Smooth muscle cell (in vitro differentiated cells): ENCODE measurements at regions not wholly inside any gene's neighbourhood (a gene's known extent, or its start where the extent isn't known, plus 50 kb on each side); places are given as distances from the start of the nearest gene placed in this dataset.

ENCODE experiments used
- DNase-seq: peaks from one replicate; lab custom pipeline; 2025; ENCODE audit not compliant: unreplicated experiment; lab: John Stamatoyannopoulos, UW
- H2AFZ ChIP-seq: fragments of 200-600 bp; sonication (generic); 2 replicates; pipeline ENCODE4 v1.6.0; 2016; ENCODE audit warnings: antibody characterized with exemption, low read depth, mild to moderate bottlenecking
- H3F3A ChIP-seq: fragments of 200-600 bp; sonication (generic); 2 replicates; pipeline ENCODE4 v1.6.0; 2017; ENCODE audit warnings: antibody characterized with exemption, low read depth
- H3K27ac ChIP-seq: fragments of 200-600 bp; sonication (generic); 2 replicates; pipeline ENCODE4 v1.5.1; 2016; ENCODE audit warnings: low read depth, mild to moderate bottlenecking
- H3K27me3 ChIP-seq: fragments of 200-600 bp; sonication (generic); 2 replicates; pipeline ENCODE4 v1.6.1; 2016; ENCODE audit warnings: low read depth, mild to moderate bottlenecking
- H3K36me3 ChIP-seq: fragments of 200-600 bp; sonication (generic); 2 replicates; pipeline ENCODE4 v1.5.1; 2016; ENCODE audit warnings: low read depth
- H3K4me1 ChIP-seq: fragments of 200-600 bp; sonication (generic); 2 replicates; pipeline ENCODE4 v1.5.1; 2016; ENCODE audit warnings: low read depth
- H3K4me2 ChIP-seq: fragments of 200-600 bp; sonication (generic); 2 replicates; pipeline ENCODE4 v1.6.0; 2016; ENCODE audit warnings: mild to moderate bottlenecking
- H3K4me3 ChIP-seq: fragments of 200-600 bp; sonication (generic); 2 replicates; pipeline ENCODE4 v1.5.1; 2016; ENCODE audit warnings: mild to moderate bottlenecking
- H3K79me2 ChIP-seq: fragments of 200-600 bp; sonication (generic); 2 replicates; pipeline ENCODE4 v1.6.0; 2016; ENCODE audit warnings: low read depth, mild to moderate bottlenecking
- H3K9ac ChIP-seq: fragments of 200-600 bp; sonication (generic); 2 replicates; pipeline ENCODE4 v1.6.0; 2016; ENCODE audit warnings: low read depth
- H3K9me3 ChIP-seq: fragments of 200-600 bp; sonication (generic); replicated peaks from 2 replicates; pipeline ENCODE4 v1.5.1; 2016; ENCODE audit warnings: low read depth
- H4K20me1 ChIP-seq: fragments of 200-600 bp; sonication (generic); 2 replicates; pipeline ENCODE4 v1.6.0; 2016; ENCODE audit warnings: low read depth
- CTCF ChIP-seq: fragments of 200-600 bp; sonication (generic); IDR thresholded peaks from 2 replicates; pipeline ENCODE4 v1.5.1; 2017; ENCODE audit warnings: borderline replicate concordance, mild to moderate bottlenecking, antibody characterized with exemption; ENCODE audit not compliant: insufficient read depth, poor library complexity, severe bottlenecking
- whole genome bisulfite sequencing: methylation state at CpG from one replicate; pipeline ENCODE4 v1.1.7; 2016; ENCODE audit warnings: low lambda C conversion rate; 5-methylcytosine and 5-hydroxymethylcytosine counted together

DNA sequence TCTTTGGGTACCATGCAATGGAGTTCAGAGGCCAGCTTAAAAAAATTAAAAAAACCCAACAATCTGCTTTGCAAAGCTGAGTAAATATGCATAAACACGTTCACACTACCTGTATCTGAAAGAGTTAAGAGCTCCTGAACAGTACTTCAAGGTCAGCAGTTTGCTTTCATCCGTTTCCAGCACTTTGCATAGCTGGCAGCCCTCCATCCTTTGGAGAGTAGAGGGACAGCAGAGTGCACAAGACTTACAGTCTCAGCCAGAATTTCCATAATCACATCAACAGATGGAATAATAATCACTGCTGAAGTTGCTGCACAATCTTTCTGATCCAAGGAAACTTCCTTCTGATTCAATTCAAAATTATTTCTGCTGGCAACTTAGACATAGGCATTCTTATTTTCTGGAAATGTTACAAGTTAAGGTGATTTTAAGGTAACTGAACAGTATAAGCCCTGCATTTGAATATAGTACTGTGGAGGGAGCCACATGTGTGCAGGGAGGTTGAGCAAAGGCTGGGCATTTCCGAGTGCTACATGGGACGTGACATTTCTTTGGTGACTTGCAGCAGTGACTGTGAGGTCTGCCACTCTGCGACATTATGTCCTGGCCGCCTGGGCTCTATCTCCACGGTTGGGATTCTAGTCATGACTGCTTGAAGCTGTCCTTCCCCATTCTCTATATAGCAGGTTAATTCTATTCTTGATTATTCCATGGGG, 73.5 kb upstream of the EMCN start:
- Histone ChIP-seq H3K27me3 (no peaks in the 10 kb centered on the region), H3K9ac (no peak overlapping the region), H3F3A (no peaks in the 10 kb centered on the region), H3K4me3 (no peak overlapping the region), H4K20me1 (no peaks in the 10 kb centered on the region), H3K79me2 (no peaks in the 10 kb centered on the region), H2AFZ (no peak overlapping the region), H3K4me2 (no peak overlapping the region), H3K27ac (no peak overlapping the region), H3K36me3 (no peaks in the 10 kb centered on the region), H3K4me1 (no peaks in the 10 kb centered on the region), H3K9me3 (no peaks in the 10 kb centered on the region)
- no peak for DNase-seq
- 89% methylated on average over 7 of the region's 7 CpGs for WGBS
- no peak for TF ChIP-seq CTCF

- Histone ChIP-seq H3K4me2 (no peak overlapping the region), H3F3A (no peaks in the 10 kb centered on the region), H3K79me2 (no peaks in the 10 kb centered on the region), H2AFZ (no peak overlapping the region), H3K27me3 (no peaks in the 10 kb centered on the region), H3K4me3 (no peak overlapping the region), H3K9ac (no peak overlapping the region), H3K4me1 (no peaks in the 10 kb centered on the region), H3K9me3 (no peaks in the 10 kb centered on the region), H3K27ac (no peak overlapping the region), H3K36me3 (no peaks in the 10 kb centered on the region), H4K20me1 (no peaks in the 10 kb centered on the region)
- no peak for DNase-seq
- no peak for TF ChIP-seq CTCF
- WGBS, result 90% methylated on average over 1 of the region's 1 CpG
Observed at GRCh38 chr4:100590325-100590724, 72.5 kb upstream of the EMCN start.

DNA sequence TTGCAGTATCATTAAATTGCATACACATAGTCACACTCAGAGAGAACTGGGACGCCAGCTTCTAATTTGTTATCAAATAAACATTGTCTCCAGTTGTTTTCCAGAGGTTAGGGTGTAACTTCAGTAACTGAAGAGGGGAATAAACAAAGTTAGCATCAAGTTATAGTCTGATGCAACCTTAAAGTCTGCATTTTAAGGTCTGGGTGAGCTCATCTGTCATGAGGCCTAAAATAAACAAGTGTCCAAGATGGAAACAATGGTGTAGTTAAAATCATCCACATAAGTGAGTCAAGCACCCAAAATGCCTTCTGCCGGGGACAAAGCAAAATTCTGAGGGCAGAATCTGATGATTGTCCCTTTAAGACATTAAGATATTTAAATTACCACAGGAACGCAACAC, 70.3 kb upstream of the EMCN start:
- Histone ChIP-seq H3K9me3 (no peaks in the 10 kb centered on the region), H3F3A (no peaks in the 10 kb centered on the region), H3K4me2 (no peak overlapping the region), H3K79me2 (no peaks in the 10 kb centered on the region), H3K4me1 (no peaks in the 10 kb centered on the region), H4K20me1 (no peaks in the 10 kb centered on the region), H2AFZ (no peak overlapping the region), H3K27ac (no peak overlapping the region), H3K27me3 (no peaks in the 10 kb centered on the region), H3K36me3 (no peaks in the 10 kb centered on the region), H3K9ac (no peak overlapping the region), H3K4me3 (no peak overlapping the region)
- TF ChIP-seq CTCF, result no peak
- WGBS, result 89% methylated on average over 3 of the region's 3 CpGs
- DNase-seq, result no peak

DNA sequence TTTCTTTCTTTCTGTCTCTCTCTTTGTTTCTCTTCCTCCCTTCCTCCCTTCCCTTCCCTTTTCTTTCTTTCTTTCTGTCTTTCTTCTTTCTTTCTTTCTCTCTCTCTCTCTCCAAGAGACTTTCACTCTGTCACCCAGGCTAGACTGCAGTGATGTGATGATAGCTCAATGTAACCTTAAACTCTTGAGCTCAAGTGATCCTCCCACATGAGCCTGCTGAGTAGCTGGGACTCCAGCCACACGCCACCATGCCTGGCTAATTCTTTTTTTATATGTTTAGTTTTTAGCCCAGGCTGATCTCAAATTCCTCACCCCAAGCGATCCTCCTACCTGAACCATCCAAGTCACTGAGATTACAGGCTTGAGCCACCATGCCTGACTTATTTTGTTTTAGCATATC, 64.3 kb upstream of the EMCN start:
- H3F3A ChIP-seq, result no peaks in the 10 kb centered on the region
- no peaks in the 10 kb centered on the region for H4K20me1 ChIP-seq
- peak overlapping the region; percentile 1 for H3K9ac ChIP-seq
- no peak overlapping the region for H3K4me3 ChIP-seq
- H3K27me3 ChIP-seq, result no peaks in the 10 kb centered on the region
- no peaks in the 10 kb centered on the region for H3K79me2 ChIP-seq
- peak overlapping the region; percentile 21 for H3K27ac ChIP-seq
- H3K36me3 ChIP-seq, result no peaks in the 10 kb centered on the region
- H3K4me1 ChIP-seq, result no peaks in the 10 kb centered on the region
- DNase-seq, result no peak
- 62% methylated on average over 2 of the region's 2 CpGs for WGBS
- no peak for TF ChIP-seq CTCF
- H2AFZ ChIP-seq, result no peak overlapping the region
- no peak overlapping the region for H3K4me2 ChIP-seq
- H3K9me3 ChIP-seq, result no peaks in the 10 kb centered on the region
